K562 (cell line): ENCODE measurements at regions not wholly inside any gene's neighbourhood (a gene's known extent, or its start where the extent isn't known, plus 50 kb on each side); places are given as distances from the start of the nearest gene placed in this dataset.
A peak's percentile ranks its signal among the peaks of the same experiment; 100 is the strongest.

Experiments used
- CTCFL ChIP-seq: IDR thresholded peaks from 2 replicates; pipeline ENCODE4 v1.6.1; 2011; ENCODE audit warnings: borderline replicate concordance, low read depth, mild to moderate bottlenecking, moderate library complexity, low read length; ENCODE audit not compliant: insufficient read depth, poor library complexity, severe bottlenecking
- ETS1 ChIP-seq: conservative IDR thresholded peaks from 2 replicates; pipeline ENCODE4 v1.6.1; 2011; ENCODE audit warnings: low read depth, mild to moderate bottlenecking, low read length; ENCODE audit not compliant: control insufficient read depth
- ETV6 ChIP-seq, 3 experiments: fragments of 150-350 bp in 1 of 3; sonication (generic) in 1 of 3; formaldehyde crosslinking in 1 of 3; IDR thresholded peaks; 2 replicates each; pipeline versions ENCODE4 v1.6.1 to v1.8.0; 2014 to 2022; ENCODE audit warnings: borderline replicate concordance in 2 of 3, low read depth in 2 of 3, antibody characterized with exemption in 1 of 3, low read length in 1 of 3, mild to moderate bottlenecking in 1 of 3, missing genetic modification reagents in 1 of 3
- HMBOX1 ChIP-seq: sonication (generic); IDR thresholded peaks from 2 replicates; pipeline ENCODE4 v1.6.1; 2016
- HNRNPUL1 ChIP-seq: fragments of 200-400 bp; formaldehyde crosslinking; IDR thresholded peaks from 2 replicates; pipeline ENCODE4 v1.6.1; 2017; ENCODE audit warnings: low read length
- ID3 ChIP-seq, 2 experiments: fragments of 250-450 bp in 1 of 2; fragments of 450-650 bp in 1 of 2; sonication (Bioruptor Pico) in 1 of 2; IDR thresholded peaks; 2 replicates each; pipeline versions ENCODE4 v1.6.1 to v1.8.0; 2016 to 2021; ENCODE audit warnings: mild to moderate bottlenecking in 2 of 2, moderate library complexity in 2 of 2, missing compliant biosample characterization in 1 of 2, missing genetic modification characterization in 1 of 2
- KDM1A ChIP-seq, 2 experiments: fragments of 450-650 bp; IDR thresholded peaks; 2 replicates each; pipeline ENCODE4 v1.6.1; 2016; ENCODE audit warnings: mild to moderate bottlenecking in 2 of 2
- MEF2A ChIP-seq: IDR thresholded peaks from 2 replicates; pipeline ENCODE4 v1.6.1; 2011; ENCODE audit warnings: low read depth, mild to moderate bottlenecking, low read length, moderate library complexity; ENCODE audit not compliant: control insufficient read depth
- MTA3 ChIP-seq: fragments of 450-650 bp; formaldehyde crosslinking; IDR thresholded peaks from 2 replicates; pipeline ENCODE4 v1.6.1; 2017; ENCODE audit warnings: mild to moderate bottlenecking, borderline replicate concordance
- MYNN ChIP-seq, 2 experiments: sonication (generic); formaldehyde crosslinking in 1 of 2; IDR thresholded peaks; 2 replicates each; pipeline versions ENCODE4 v1.5.0 to v1.6.1; 2016 to 2020; ENCODE audit warnings: antibody characterized with exemption in 1 of 2, missing genetic modification reagents in 1 of 2
- NCOA1 ChIP-seq: fragments of 450-650 bp; IDR thresholded peaks from 2 replicates; pipeline ENCODE4 v1.6.1; 2016; ENCODE audit warnings: low read depth
- NFATC3 ChIP-seq: fragments of 450-650 bp; IDR thresholded peaks from 2 replicates; pipeline ENCODE4 v1.6.1; 2017; ENCODE audit warnings: mild to moderate bottlenecking
- SMARCC2 ChIP-seq: fragments of 450-650 bp; IDR thresholded peaks from 2 replicates; pipeline ENCODE4 v1.6.1; 2017; ENCODE audit warnings: antibody characterized with exemption, moderate library complexity, mild to moderate bottlenecking, low read depth
- TAF7 ChIP-seq: fragments of 450-650 bp; IDR thresholded peaks from 2 replicates; pipeline ENCODE4 v1.6.1; 2016; ENCODE audit warnings: missing genetic modification characterization, missing compliant biosample characterization
- TFAM ChIP-seq: fragments of 250-450 bp; sonication (Bioruptor Pico); conservative IDR thresholded peaks from 2 replicates; pipeline ENCODE4 v1.5.0; 2021; ENCODE audit warnings: mild to moderate bottlenecking, moderate library complexity
- TRIM28 ChIP-seq: fragments of 450-650 bp; IDR thresholded peaks from 2 replicates; pipeline ENCODE4 v1.6.1; 2017
- ZFP1 ChIP-seq: fragments of 450-650 bp; formaldehyde crosslinking; IDR thresholded peaks from 2 replicates; pipeline ENCODE4 v1.4.0; 2020; ENCODE audit warnings: mild to moderate bottlenecking, mixed read lengths
- ZFP91 ChIP-seq: sonication (generic); formaldehyde crosslinking; IDR thresholded peaks from 2 replicates; pipeline ENCODE4 v1.8.0; 2022; ENCODE audit warnings: mild to moderate bottlenecking, missing genetic modification reagents
- ZNF589 ChIP-seq: fragments of 200-800 bp; sonication (Bioruptor generic); IDR thresholded peaks from 2 replicates; pipeline ENCODE4 v1.6.1; 2016; ENCODE audit warnings: low read depth, missing genetic modification characterization, missing compliant biosample characterization

- 0 out of 2 replicates have a peak, but pooled peaks have one; percentile 41 for TF ChIP-seq ETS1
- TF ChIP-seq KDM1A (IDR thresholded peaks at IDR 0.05): peak; percentile 43 to 73; a peak in 3 of 4 replicates
- TF ChIP-seq ZFP91 (CRISPR knock-in tag): no peak
- TF ChIP-seq ZNF589 (CRISPR knock-in tag): no peak
- no peak for TF ChIP-seq NFATC3
- no peak for TF ChIP-seq ZFP1 (CRISPR knock-in tag)
- peak; percentile 48; the same call in 1 of the 2 replicates for TF ChIP-seq MEF2A
- no peak for TF ChIP-seq TFAM
- TF ChIP-seq SMARCC2: peak; percentile 84
- peak; percentile 90 for TF ChIP-seq HMBOX1
- 0 out of 2 replicates have a peak, but pooled peaks have one; percentile 58 for TF ChIP-seq MYNN (IDR thresholded peaks at IDR 0.05)
- TF ChIP-seq MYNN (CRISPR knock-in tag; IDR thresholded peaks at IDR 0.05): no peak
- TF ChIP-seq TRIM28: peak; percentile 24; the same call in 1 of the 2 replicates
- TF ChIP-seq HNRNPUL1: no peak
- TF ChIP-seq MTA3: peak; percentile 52; the same call in 1 of the 2 replicates
- TF ChIP-seq TAF7: no peak
- TF ChIP-seq CTCFL: peak; percentile 3
- peak; percentile 76; the same call in 1 of the 2 replicates for TF ChIP-seq NCOA1
- no peak for TF ChIP-seq ID3 (CRISPR knock-in tag; IDR thresholded peaks at IDR 0.05)
- peak; percentile 37; the same call in 1 of the 2 replicates for TF ChIP-seq ID3 (tag; IDR thresholded peaks at IDR 0.05)
- no peak for TF ChIP-seq ETV6 (IDR thresholded peaks at IDR 0.05; ENCODE audit: borderline replicate concordance in 1 of 2, low read depth in 2 of 2, low read length in 1 of 2)
- no peak for TF ChIP-seq ETV6 (CRISPR knock-in tag; IDR thresholded peaks at IDR 0.05; ENCODE audit: borderline replicate concordance)
Observed at GRCh38 chr9:88781628-88782391, 209.5 kb upstream of the S1PR3 start (continued).
